CD4-positive, alpha-beta T cell (primary cell): ENCODE measurements at regions not wholly inside any gene's neighbourhood (a gene's known extent, or its start where the extent isn't known, plus 50 kb on each side); places are given as distances from the start of the nearest gene placed in this dataset.
"Not testable (repeated sequence)": the region's sequence is repeated elsewhere in the genome, so short reads cannot be mapped to it uniquely, and the experiment has no call there.

Source experiments
- ATAC-seq: fragments of 200-7000 bp; cut with Tn5 transposase; one replicate; pipeline ENCODE4 v1.10.0; 2022; ENCODE audit warnings: mild to moderate bottlenecking; ENCODE audit not compliant: poor library complexity
- CTCF ChIA-PET: fragments of 350-600 bp; sonication (Branson Sonifier 250); formaldehyde crosslinking; loops from one replicate; lab custom pipeline; 2021; ENCODE audit warnings: antibody characterized with exemption, inconsistent platforms; lab: Charles Lee
- POLR2A ChIA-PET: fragments of 350-600 bp; sonication (Branson Sonifier 250); formaldehyde crosslinking; loops from one replicate; lab custom pipeline; 2021; ENCODE audit warnings: antibody characterized with exemption, inconsistent platforms; lab: Charles Lee
- DNase-seq, 14 experiments: peaks; one replicate each; pipeline ENCODE4 v3.0.0-alpha.2; 2013 to 2020; ENCODE audit warnings: mixed read lengths in 2 of 14
- H3K27ac ChIP-seq, 2 donors: one replicate each; pipeline versions ENCODE4 v1.5.1 to v1.7.0; 2013; ENCODE audit warnings: low read length in 2 of 2, low read depth in 1 of 2, mild to moderate bottlenecking in 1 of 2
- H3K27me3 ChIP-seq, 2 experiments: 1 replicate in 1 of 2; 2 replicates in 1 of 2; pipeline versions ENCODE4 v1.6.1 to v1.7.0; 2013; ENCODE audit warnings: low read length in 2 of 2, control low read depth in 1 of 2, mild to moderate bottlenecking in 1 of 2, moderate library complexity in 1 of 2; ENCODE audit not compliant: insufficient read depth in 2 of 2, control insufficient read depth in 1 of 2
- H3K36me3 ChIP-seq: one replicate; pipeline ENCODE4 v1.6.1; 2013; ENCODE audit warnings: low read length, control low read depth; ENCODE audit not compliant: insufficient read depth
- H3K4me1 ChIP-seq: one replicate; pipeline ENCODE4 v1.6.1; 2013; ENCODE audit warnings: low read length, control low read depth; ENCODE audit not compliant: insufficient read depth
- H3K4me3 ChIP-seq: one replicate; pipeline ENCODE4 v1.5.1; 2013; ENCODE audit warnings: mild to moderate bottlenecking, low read length, moderate library complexity
- H3K9me3 ChIP-seq, 2 experiments: 1 replicate in 1 of 2; 2 replicates in 1 of 2; pipeline versions ENCODE4 v1.6.1 to v1.7.0; 2013; ENCODE audit warnings: low read length in 2 of 2, mild to moderate bottlenecking in 2 of 2, control low read depth in 1 of 2, moderate library complexity in 1 of 2; ENCODE audit not compliant: control insufficient read depth in 1 of 2, insufficient read depth in 1 of 2
- H3K27ac Mint-ChIP-seq: one replicate; pipeline ENCODE4 v1.8.0; 2020; ENCODE audit warnings: mixed read lengths
- H3K27me3 Mint-ChIP-seq: one replicate; pipeline ENCODE4 v1.8.0; 2021; ENCODE audit warnings: mixed read lengths
- H3K36me3 Mint-ChIP-seq: one replicate; pipeline ENCODE4 v1.8.0; 2021; ENCODE audit warnings: low read depth, mixed read lengths
- H3K4me1 Mint-ChIP-seq: one replicate; pipeline ENCODE4 v1.8.0; 2021; ENCODE audit warnings: low read depth, mixed read lengths
- H3K4me3 Mint-ChIP-seq: one replicate; pipeline ENCODE4 v1.8.0; 2020; ENCODE audit warnings: mild to moderate bottlenecking, mixed read lengths
- H3K9me3 Mint-ChIP-seq: one replicate; pipeline ENCODE4 v1.8.0; 2020; ENCODE audit warnings: mixed read lengths
- CTCF ChIP-seq: fragments of 200-600 bp; IDR thresholded peaks from one replicate; pipeline ENCODE4 v1.8.0; 2022; ENCODE audit warnings: antibody characterized with exemption, mild to moderate bottlenecking
- intact Hi-C, 2 experiments: fragments of 100-400 bp; cut with DNase I in 1 of 2; cut with micrococcal nuclease in 1 of 2; formaldehyde crosslinking; loops; one replicate each; pipeline versions ENCODE4 v1.15.1 to v1.9.0; 2023 to 2025; cut with DNase I, micrococcal nuclease

- no peaks in the 10 kb centered on the region for H3K4me1 Mint-ChIP-seq
- Histone ChIP-seq H3K27me3 (peaks cover 22 to 24% of the 10 kb centered on the region in 2 experiments), H3K27ac (no peak overlapping the region), H3K4me3 (no peak overlapping the region), H3K36me3 (no peaks in the 10 kb centered on the region), H3K4me1 (no peaks in the 10 kb centered on the region), H3K9me3 (no peaks in the 10 kb centered on the region)
- H3K27ac Mint-ChIP-seq = no peak overlapping the region
- CTCF ChIA-PET = interaction anchor here (0.5 to 1.2 kb wide), 2 partner anchors 32 to 416 kb away, joined by 3 read pairs; no protein-coding TSS in a partner anchor
- no peak overlapping the region for H3K4me3 Mint-ChIP-seq
- peaks cover 62% of the 10 kb centered on the region for H3K27me3 Mint-ChIP-seq
- no peaks in the 10 kb centered on the region for H3K36me3 Mint-ChIP-seq
- DNase-seq (no peak), ATAC-seq (no peak)
- POLR2A ChIA-PET = no interaction called here
- intact Hi-C loops = no loop called here
- no peaks in the 10 kb centered on the region for H3K9me3 Mint-ChIP-seq
- no peak for TF ChIP-seq CTCF
These were observed 191.3 kb downstream of the OR2B2 start for GRCh38 chr6:27720607-27721580.

- peak in 1 of 14 experiments; percentile 29 for DNase-seq
- H3K4me1 Mint-ChIP-seq, H3K4me3 ChIP-seq, H3K4me1 ChIP-seq, H3K36me3 Mint-ChIP-seq, H3K4me3 Mint-ChIP-seq, POLR2A ChIA-PET, ATAC-seq, CTCF ChIA-PET, H3K27ac ChIP-seq, intact Hi-C loops, H3K9me3 ChIP-seq, H3K36me3 ChIP-seq, H3K27ac Mint-ChIP-seq, H3K9me3 Mint-ChIP-seq: not testable (repeated sequence)
- H3K27me3 Mint-ChIP-seq = peaks cover 49% of the 10 kb centered on the region
- peaks cover 22 to 24% of the 10 kb centered on the region in 2 experiments for H3K27me3 ChIP-seq
These were observed 193.2 kb downstream of the OR2B2 start for GRCh38 chr6:27719039-27719438.

GRCh38 chr6:27706431-27706830, 205.8 kb downstream of the OR2B2 start:
- intact Hi-C loops = no loop called here
- no peak for ATAC-seq
- CTCF ChIA-PET = no interaction called here

More at GRCh38 chr6:27706431-27706830, 205.8 kb downstream of the OR2B2 start:
- Mint-ChIP-seq H3K4me3 (no peak overlapping the region), H3K4me1 (no peaks in the 10 kb centered on the region), H3K27ac (no peak overlapping the region), H3K36me3 (peaks cover 53% of the 10 kb centered on the region), H3K27me3 (no peaks in the 10 kb centered on the region), H3K9me3 (no peaks in the 10 kb centered on the region)
- Histone ChIP-seq H3K9me3 (no peaks in the 10 kb centered on the region), H3K4me3 (no peak overlapping the region), H3K4me1 (no peaks in the 10 kb centered on the region), H3K27ac (no peak overlapping the region), H3K27me3 (no peaks in the 10 kb centered on the region), H3K36me3 (peaks cover 20% of the 10 kb centered on the region)
- TF ChIP-seq CTCF = no peak
- DNase-seq = no peak
- POLR2A ChIA-PET = no interaction called here
